Neuronal stem cell (in vitro differentiated cells): ENCODE measurements at regions not wholly inside any gene's neighbourhood (a gene's known extent, or its start where the extent isn't known, plus 50 kb on each side); places are given as distances from the start of the nearest gene placed in this dataset.

Experiments used
- DNase-seq: peaks from one replicate; pipeline ENCODE4 v3.0.0-alpha.2; 2013; ENCODE audit warnings: low spot score
- H2AFZ ChIP-seq: one replicate; pipeline ENCODE4 v1.6.1; 2013; ENCODE audit warnings: mild to moderate bottlenecking, low read length, inconsistent platforms
- H2AK5ac ChIP-seq: 2 replicates; pipeline ENCODE4 v1.6.1; 2013; ENCODE audit warnings: low read depth, mild to moderate bottlenecking, inconsistent platforms, low read length, moderate library complexity, mixed read lengths
- H2BK120ac ChIP-seq: 2 replicates; pipeline ENCODE4 v1.6.1; 2013; ENCODE audit warnings: low read depth, mild to moderate bottlenecking, inconsistent platforms, low read length, moderate library complexity, mixed read lengths
- H2BK12ac ChIP-seq: one replicate; pipeline ENCODE4 v1.6.1; 2013; ENCODE audit warnings: low read length, inconsistent platforms
- H2BK15ac ChIP-seq: 2 replicates; pipeline ENCODE4 v1.6.1; 2013; ENCODE audit warnings: mild to moderate bottlenecking, low read length, inconsistent platforms, mixed read lengths
- H2BK5ac ChIP-seq: one replicate; pipeline ENCODE4 v1.6.1; 2013; ENCODE audit warnings: inconsistent platforms, mild to moderate bottlenecking, low read length, moderate library complexity
- H3K14ac ChIP-seq: one replicate; pipeline ENCODE4 v1.6.1; 2013; ENCODE audit warnings: low read length, inconsistent platforms
- H3K18ac ChIP-seq: 2 replicates; pipeline ENCODE4 v1.6.1; 2013; ENCODE audit warnings: low read length, inconsistent platforms
- H3K23ac ChIP-seq: 2 replicates; pipeline ENCODE4 v1.6.1; 2013; ENCODE audit warnings: low read depth, mild to moderate bottlenecking, mixed read lengths, low read length, inconsistent platforms; ENCODE audit not compliant: poor library complexity
- H3K27ac ChIP-seq: replicated peaks from 3 replicates; pipeline ENCODE4 v1.5.1; 2013; ENCODE audit warnings: low read length, inconsistent platforms
- H3K27me3 ChIP-seq, 3 experiments: 2 replicates each; pipeline ENCODE4 v1.6.1; 2013; ENCODE audit warnings: low read length in 3 of 3, mild to moderate bottlenecking in 2 of 3, inconsistent platforms in 1 of 3, low read depth in 1 of 3, mixed read lengths in 1 of 3, moderate library complexity in 1 of 3; ENCODE audit not compliant: control insufficient read depth in 3 of 3, insufficient read depth in 3 of 3
- H3K36me3 ChIP-seq, 2 donors: replicated peaks in 1 of 2; 2 replicates each; pipeline ENCODE4 v1.6.1; 2013; ENCODE audit warnings: low read length in 2 of 2; ENCODE audit not compliant: control insufficient read depth in 2 of 2, insufficient read depth in 2 of 2
- H3K4ac ChIP-seq: 2 replicates; pipeline ENCODE4 v1.6.1; 2013; ENCODE audit warnings: inconsistent platforms, mild to moderate bottlenecking, low read length, moderate library complexity
- H3K4me1 ChIP-seq, 2 donors: 1 replicate in 1 of 2; 2 replicates in 1 of 2; pipeline ENCODE4 v1.6.1; 2013; ENCODE audit warnings: low read length in 2 of 2, low read depth in 1 of 2; ENCODE audit not compliant: control insufficient read depth in 2 of 2, insufficient read depth in 1 of 2
- H3K4me2 ChIP-seq: one replicate; pipeline ENCODE4 v1.6.1; 2013; ENCODE audit warnings: mild to moderate bottlenecking, low read length, inconsistent platforms; ENCODE audit not compliant: insufficient read depth, poor library complexity, severe bottlenecking
- H3K4me3 ChIP-seq, 2 donors: 2 replicates each; pipeline ENCODE4 v1.5.1; 2013; ENCODE audit warnings: low read length in 2 of 2, mild to moderate bottlenecking in 2 of 2, inconsistent platforms in 1 of 2, moderate library complexity in 1 of 2
- H3K79me1 ChIP-seq: one replicate; pipeline ENCODE4 v1.6.1; 2013; ENCODE audit warnings: low read depth, mild to moderate bottlenecking, inconsistent platforms, low read length, moderate library complexity
- H3K9ac ChIP-seq: one replicate; pipeline ENCODE4 v1.6.1; 2013; ENCODE audit warnings: mild to moderate bottlenecking, low read depth, low read length, inconsistent platforms; ENCODE audit not compliant: poor library complexity
- H3K9me3 ChIP-seq, 2 donors: replicated peaks in 1 of 2; 2 replicates each; pipeline versions ENCODE3 to v1.6.1; 2013; ENCODE audit warnings: low read length in 2 of 2, mild to moderate bottlenecking in 2 of 2, inconsistent platforms in 1 of 2, low read depth in 1 of 2, mixed read lengths in 1 of 2, moderate library complexity in 1 of 2; ENCODE audit not compliant: control insufficient read depth in 2 of 2, insufficient read depth in 1 of 2
- H4K8ac ChIP-seq: one replicate; pipeline ENCODE4 v1.6.1; 2013; ENCODE audit warnings: low read depth, mild to moderate bottlenecking, inconsistent platforms, low read length, moderate library complexity
- H4K91ac ChIP-seq: one replicate; pipeline ENCODE4 v1.6.1; 2013; ENCODE audit warnings: low read length, low read depth, mild to moderate bottlenecking, inconsistent platforms; ENCODE audit not compliant: poor library complexity
- WGBS, 2 donors: extraction: QIAGEN DNeasy Blood & Tissue Kit; methylation state at CpG; one replicate each; pipeline ENCODE4 v1.1.7; 2013; ENCODE audit warnings: missing lambda C conversion rate in 2 of 2, mixed read lengths in 1 of 2; ENCODE audit not compliant: insufficient read length in 2 of 2, insufficient replicate concordance in 1 of 2; ENCODE audit errors: extremely low coverage in 2 of 2; 5-methylcytosine and 5-hydroxymethylcytosine counted together

DNA sequence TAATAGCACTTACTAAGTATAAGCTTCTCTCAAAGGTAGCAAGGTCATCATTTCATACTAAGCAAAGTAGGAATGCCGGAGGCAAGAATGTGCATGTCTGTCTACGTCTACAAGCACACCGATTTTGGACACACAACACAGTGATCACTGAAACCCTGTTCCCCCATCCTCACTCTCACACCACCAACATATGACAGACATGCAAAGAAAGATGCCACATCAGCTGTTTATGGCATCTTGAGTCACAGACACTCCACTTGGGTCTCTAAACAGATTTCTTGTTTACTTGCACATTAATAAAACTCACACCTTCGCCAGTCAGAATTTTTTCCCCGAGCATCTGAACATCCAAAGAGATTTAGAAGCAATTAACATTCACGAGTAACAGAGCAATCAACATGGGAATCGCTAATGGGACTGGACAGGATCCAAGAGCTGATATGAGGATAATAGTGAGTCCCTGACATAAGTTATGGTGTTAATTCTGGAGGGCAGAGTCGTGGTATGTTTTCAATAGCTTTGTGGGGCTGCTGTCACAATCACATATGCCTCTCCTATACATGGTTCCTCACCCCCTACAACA is 324.1 kb downstream of the DHX15 start:
- Histone ChIP-seq H2BK15ac (no peak overlapping the region), H3K9me3 (no peaks in the 10 kb centered on the region), H3K4ac (no peak overlapping the region), H3K27me3 (no peaks in the 10 kb centered on the region), H3K23ac (no peak overlapping the region), H4K91ac (no peak overlapping the region), H3K4me2 (no peak overlapping the region), H3K9ac (no peak overlapping the region), H4K8ac (no peak overlapping the region), H2AK5ac (no peak overlapping the region), H3K79me1 (no peaks in the 10 kb centered on the region), H3K4me3 (no peak overlapping the region), H3K18ac (no peak overlapping the region), H2BK12ac (no peak overlapping the region), H2BK5ac (no peak overlapping the region), H2AFZ (no peak overlapping the region), H3K36me3 (no peaks in the 10 kb centered on the region), H3K27ac (no peak overlapping the region), H2BK120ac (no peak overlapping the region), H3K4me1 (peaks cover 0 to 5% of the 10 kb centered on the region in 2 donors), H3K14ac (no peak overlapping the region)
- DNase-seq: no peak
- WGBS, 2 donors: no CpG with 5 or more reads among the region's 8 CpGs

DNA sequence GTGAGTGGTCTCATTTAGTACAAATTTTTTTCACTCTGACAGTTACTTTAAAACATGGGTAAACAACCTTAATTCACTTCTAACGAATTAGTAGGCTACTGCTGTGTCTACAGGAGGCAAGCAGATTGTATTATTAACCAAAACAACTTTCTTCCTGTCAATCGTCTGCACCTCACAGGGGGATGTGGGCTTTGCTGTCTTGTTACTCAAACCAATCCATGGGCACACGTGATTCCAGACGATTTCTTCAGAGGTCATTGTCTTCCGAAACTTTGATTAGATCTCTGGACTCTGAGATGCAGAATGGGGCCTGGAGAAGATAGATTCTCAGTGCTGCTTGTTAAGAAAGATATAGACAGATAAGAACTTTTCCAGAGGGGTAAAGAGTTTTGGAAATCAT is 327.8 kb downstream of the DHX15 start:
- DNase-seq: no peak
- Histone ChIP-seq H3K23ac (no peak overlapping the region), H3K4ac (no peak overlapping the region), H3K4me3 (no peak overlapping the region), H3K14ac (no peak overlapping the region), H2BK5ac (no peak overlapping the region), H3K79me1 (no peaks in the 10 kb centered on the region), H3K18ac (no peak overlapping the region), H3K9ac (no peak overlapping the region), H2BK15ac (no peak overlapping the region), H4K91ac (no peak overlapping the region), H2BK120ac (no peak overlapping the region), H2AK5ac (no peak overlapping the region), H3K9me3 (no peaks in the 10 kb centered on the region), H2BK12ac (no peak overlapping the region), H3K4me2 (no peak overlapping the region), H3K4me1 (peaks cover 0 to 2% of the 10 kb centered on the region in 2 donors), H3K36me3 (no peaks in the 10 kb centered on the region), H3K27ac (no peak overlapping the region), H3K27me3 (no peaks in the 10 kb centered on the region), H2AFZ (no peak overlapping the region), H4K8ac (no peak overlapping the region)
- WGBS, 2 donors: no CpG with 5 or more reads among the region's 5 CpGs

DNA sequence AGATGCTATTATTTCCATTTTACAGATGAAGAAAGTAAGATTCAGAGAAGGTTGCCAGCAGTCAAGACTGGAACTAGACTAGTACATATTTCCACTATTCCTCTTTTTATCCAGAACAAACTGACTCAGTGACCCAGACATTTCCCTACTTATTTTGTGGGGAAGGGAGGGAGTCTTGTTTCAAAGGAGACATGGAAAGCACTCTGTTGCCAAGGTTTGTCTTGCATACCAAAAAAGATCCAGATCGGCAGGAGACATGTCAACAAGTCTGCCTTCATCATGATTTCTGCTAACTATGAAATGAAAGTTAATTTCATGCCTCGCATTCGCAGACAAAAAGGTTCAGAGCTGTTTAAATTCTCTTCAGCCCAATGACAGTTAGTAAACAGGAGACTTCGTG is 328.3 kb downstream of the DHX15 start:
- Histone ChIP-seq H3K79me1 (no peaks in the 10 kb centered on the region), H3K4ac (no peak overlapping the region), H3K27me3 (no peaks in the 10 kb centered on the region), H2BK120ac (no peak overlapping the region), H2AK5ac (no peak overlapping the region), H3K36me3 (no peaks in the 10 kb centered on the region), H4K8ac (no peak overlapping the region), H3K4me1 (peaks cover 0 to under 1% of the 10 kb centered on the region in 2 donors), H3K14ac (no peak overlapping the region), H2BK5ac (no peak overlapping the region), H3K9ac (no peak overlapping the region), H3K27ac (no peak overlapping the region), H3K18ac (no peak overlapping the region), H3K9me3 (no peaks in the 10 kb centered on the region), H2BK15ac (no peak overlapping the region), H2AFZ (no peak overlapping the region), H3K23ac (no peak overlapping the region), H2BK12ac (no peak overlapping the region), H4K91ac (no peak overlapping the region), H3K4me3 (no peak overlapping the region), H3K4me2 (no peak overlapping the region)
- DNase-seq: no peak
- no CpG with 5 or more reads among the region's 4 CpGs for WGBS, 2 donors

DNA sequence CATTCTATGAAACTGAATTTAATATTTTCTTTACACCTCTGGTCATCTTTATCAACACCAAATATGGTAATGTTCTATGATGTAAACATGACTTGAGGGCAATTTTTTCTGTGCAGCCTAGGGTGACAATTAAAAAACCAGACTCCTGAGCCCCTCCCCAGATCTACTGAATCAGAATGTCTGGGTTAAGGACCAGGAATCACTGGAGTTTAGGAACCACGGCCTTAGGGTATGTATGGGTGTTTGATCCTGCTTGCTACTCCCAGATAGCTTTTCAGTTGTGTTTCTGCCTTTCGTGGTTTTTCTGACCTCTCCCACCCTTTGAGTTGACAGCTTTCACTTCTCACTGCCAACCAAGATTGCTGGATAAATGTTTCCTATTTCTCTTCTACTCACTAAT is 332.2 kb downstream of the DHX15 start:
- peaks cover 0 to 4% (median 0%) of the 10 kb centered on the region in 3 experiments for H3K27me3 ChIP-seq
- no peaks in the 10 kb centered on the region for H3K9me3 ChIP-seq
- no peak overlapping the region for H4K8ac ChIP-seq
- no peaks in the 10 kb centered on the region for H3K79me1 ChIP-seq
- whole genome bisulfite sequencing, 2 donors: no CpG with 5 or more reads among the region's 2 CpGs
- no peaks in the 10 kb centered on the region for H3K36me3 ChIP-seq
- H2BK120ac ChIP-seq: no peak overlapping the region
- H3K4ac ChIP-seq: no peak overlapping the region
- DNase-seq: no peak
- H2AFZ ChIP-seq: no peak overlapping the region
- H3K18ac ChIP-seq: no peak overlapping the region
- H2BK15ac ChIP-seq: no peak overlapping the region
- H2AK5ac ChIP-seq: no peak overlapping the region
- H3K9ac ChIP-seq: no peak overlapping the region
- no peak overlapping the region for H2BK5ac ChIP-seq
- no peak overlapping the region for H3K14ac ChIP-seq
- H3K4me1 ChIP-seq: peaks cover 0 to 2% of the 10 kb centered on the region in 2 donors
- no peak overlapping the region for H4K91ac ChIP-seq
- no peak overlapping the region for H3K4me3 ChIP-seq
- H3K23ac ChIP-seq: no peak overlapping the region
- H3K27ac ChIP-seq: no peak overlapping the region
- no peak overlapping the region for H2BK12ac ChIP-seq
- no peak overlapping the region for H3K4me2 ChIP-seq
